ENCODE measurements at regions not wholly inside any gene's neighbourhood (a gene's known extent, or its start where the extent isn't known, plus 50 kb on each side); places are given as distances from the start of the nearest gene placed in this dataset.

DNA sequence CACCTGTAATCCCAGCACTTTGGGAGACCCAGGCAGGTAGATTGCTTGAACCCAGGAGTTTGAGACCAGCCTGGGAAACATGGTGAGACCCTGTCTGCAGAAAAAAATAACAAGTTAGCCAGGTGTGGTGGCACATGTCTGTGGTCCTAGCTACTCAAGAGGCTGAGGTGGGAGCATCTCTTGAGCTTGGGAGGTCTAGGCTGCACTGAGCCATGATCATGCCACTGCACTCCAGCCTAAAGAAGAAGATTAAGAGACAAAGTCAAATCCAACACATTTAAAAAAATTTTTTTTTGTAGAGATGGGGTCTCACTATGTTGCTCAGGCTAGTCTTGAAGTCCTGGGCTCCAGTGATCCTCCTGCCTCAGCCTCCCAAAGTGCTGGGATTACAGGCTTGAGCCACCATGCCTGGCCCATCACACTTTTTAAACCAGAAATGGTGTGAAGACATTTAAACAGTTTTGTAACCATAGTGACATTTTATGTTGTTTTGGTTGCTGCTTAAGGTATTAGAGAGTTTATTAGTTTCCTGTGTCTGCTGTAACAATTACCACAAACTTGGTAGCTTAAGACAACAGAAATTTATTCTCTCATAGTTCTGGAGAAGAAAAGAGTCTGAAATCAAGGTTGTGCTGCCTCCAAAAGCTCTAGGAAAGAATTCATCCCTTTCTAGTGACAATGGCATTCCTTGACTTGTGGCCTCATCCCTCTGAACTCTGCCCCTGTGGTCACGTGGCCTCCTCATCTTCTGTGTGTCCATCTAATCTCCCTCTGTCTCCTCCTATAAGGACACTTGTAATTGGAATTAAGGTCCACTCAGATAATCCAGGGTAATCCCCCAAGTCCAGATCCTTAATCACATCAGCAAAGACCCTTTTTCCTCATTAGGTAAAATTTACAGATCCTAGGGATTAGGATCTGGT, 104.6 kb upstream of the TNFAIP3 start:
- no peak for ATAC-seq
- H3K4me3 ChIP-seq = no peak overlapping the region
- intact Hi-C loops (cut with DNase I) = no loop called here

DNA sequence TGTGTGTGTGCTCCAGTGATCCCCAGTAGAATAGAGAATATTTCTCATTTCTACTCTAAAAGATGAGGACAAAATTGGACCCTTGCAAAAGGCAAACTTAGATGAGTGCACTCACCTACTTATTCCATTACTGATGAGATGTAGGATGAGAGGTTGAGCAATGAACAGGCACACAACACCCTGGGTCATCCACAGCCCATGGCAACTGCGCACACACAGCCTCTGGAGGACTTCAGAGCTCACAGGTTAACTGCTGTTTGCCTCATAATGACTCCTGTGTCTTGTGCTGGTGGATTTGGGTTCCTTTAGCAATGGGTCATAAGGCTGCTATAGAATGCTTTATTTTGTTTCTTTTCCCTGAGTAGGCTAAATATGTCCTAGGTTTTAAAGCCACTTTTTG, 103.6 kb upstream of the TNFAIP3 start:
- no peak overlapping the region for H3K4me3 ChIP-seq
- no peaks in the 10 kb centered on the region for H3K36me3 ChIP-seq (ENCODE audit: insufficient read depth in 1 of 2, low read depth in 1 of 2)
- TF ChIP-seq, protein P1, sequence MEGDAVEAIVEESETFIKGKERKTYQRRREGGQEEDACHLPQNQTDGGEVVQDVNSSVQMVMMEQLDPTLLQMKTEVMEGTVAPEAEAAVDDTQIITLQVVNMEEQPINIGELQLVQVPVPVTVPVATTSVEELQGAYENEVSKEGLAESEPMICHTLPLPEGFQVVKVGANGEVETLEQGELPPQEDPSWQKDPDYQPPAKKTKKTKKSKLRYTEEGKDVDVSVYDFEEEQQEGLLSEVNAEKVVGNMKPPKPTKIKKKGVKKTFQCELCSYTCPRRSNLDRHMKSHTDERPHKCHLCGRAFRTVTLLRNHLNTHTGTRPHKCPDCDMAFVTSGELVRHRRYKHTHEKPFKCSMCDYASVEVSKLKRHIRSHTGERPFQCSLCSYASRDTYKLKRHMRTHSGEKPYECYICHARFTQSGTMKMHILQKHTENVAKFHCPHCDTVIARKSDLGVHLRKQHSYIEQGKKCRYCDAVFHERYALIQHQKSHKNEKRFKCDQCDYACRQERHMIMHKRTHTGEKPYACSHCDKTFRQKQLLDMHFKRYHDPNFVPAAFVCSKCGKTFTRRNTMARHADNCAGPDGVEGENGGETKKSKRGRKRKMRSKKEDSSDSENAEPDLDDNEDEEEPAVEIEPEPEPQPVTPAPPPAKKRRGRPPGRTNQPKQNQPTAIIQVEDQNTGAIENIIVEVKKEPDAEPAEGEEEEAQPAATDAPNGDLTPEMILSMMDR (IDR thresholded peaks at IDR 0.05) = no peak
- DNase-seq = no peak
- ATAC-seq = no peak
- no peaks in the 10 kb centered on the region for H3K9me3 ChIP-seq
- intact Hi-C loops (cut with DNase I) = no loop called here
- H3K27me3 ChIP-seq (ENCODE audit: insufficient read depth in 3 of 3, low read length in 2 of 3) = no peaks in the 10 kb centered on the region
- no peaks in the 10 kb centered on the region for H3K4me1 ChIP-seq
- 94 to 100% (median 95%) methylated on average over 1 of the region's 1 CpG for WGBS, 3 donors
- H3K27ac ChIP-seq = no peak overlapping the region

More for the DNA sequence above, 104.6 kb upstream of the TNFAIP3 start:
- H3K27ac ChIP-seq = no peak overlapping the region
- WGBS, 3 donors = 79 to 89% (median 81%) methylated on average over 1 of the region's 1 CpG
- no peaks in the 10 kb centered on the region for H3K27me3 ChIP-seq (ENCODE audit: insufficient read depth in 3 of 3, low read length in 2 of 3)
- H3K9me3 ChIP-seq = no peaks in the 10 kb centered on the region
- H3K36me3 ChIP-seq (ENCODE audit: insufficient read depth in 1 of 2, low read depth in 1 of 2) = no peaks in the 10 kb centered on the region
- TF ChIP-seq, protein P1 (IDR thresholded peaks at IDR 0.05) = no peak
- DNase-seq = no peak
- no peaks in the 10 kb centered on the region for H3K4me1 ChIP-seq

DNA sequence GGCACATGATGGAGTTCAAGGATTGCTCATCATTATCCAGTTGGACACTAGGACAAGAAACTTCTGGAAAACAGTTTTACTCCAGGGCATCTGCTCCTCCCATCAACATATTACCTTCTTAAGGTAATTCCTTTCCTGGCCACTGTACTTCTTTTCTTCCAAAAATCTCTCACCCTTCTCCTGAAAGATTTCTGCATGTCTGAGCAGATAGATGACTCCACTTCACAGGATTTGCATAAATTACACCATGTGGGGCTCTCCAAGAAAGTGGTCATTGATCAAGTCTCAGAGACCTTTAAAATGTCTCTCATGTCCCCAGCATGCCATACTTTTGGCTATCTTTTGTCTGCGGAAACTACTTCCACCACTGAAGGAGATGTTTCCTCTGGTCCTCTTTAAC, 103.2 kb upstream of the TNFAIP3 start:
- Histone ChIP-seq H3K27ac (no peak overlapping the region), H3K4me1 (no peaks in the 10 kb centered on the region), H3K36me3 (ENCODE audit: insufficient read depth in 1 of 2, low read depth in 1 of 2) (no peaks in the 10 kb centered on the region), H3K4me3 (no peak overlapping the region), H3K9me3 (no peaks in the 10 kb centered on the region), H3K27me3 (ENCODE audit: insufficient read depth in 3 of 3, low read length in 2 of 3) (no peaks in the 10 kb centered on the region)
- intact Hi-C loops (cut with DNase I) = no loop called here
- ATAC-seq (no peak), DNase-seq (no peak)
- 93 to 100% (median 100%) methylated on average over 1 of the region's 1 CpG for WGBS, 3 donors
- TF ChIP-seq, protein P1 (IDR thresholded peaks at IDR 0.05) = no peak

DNA sequence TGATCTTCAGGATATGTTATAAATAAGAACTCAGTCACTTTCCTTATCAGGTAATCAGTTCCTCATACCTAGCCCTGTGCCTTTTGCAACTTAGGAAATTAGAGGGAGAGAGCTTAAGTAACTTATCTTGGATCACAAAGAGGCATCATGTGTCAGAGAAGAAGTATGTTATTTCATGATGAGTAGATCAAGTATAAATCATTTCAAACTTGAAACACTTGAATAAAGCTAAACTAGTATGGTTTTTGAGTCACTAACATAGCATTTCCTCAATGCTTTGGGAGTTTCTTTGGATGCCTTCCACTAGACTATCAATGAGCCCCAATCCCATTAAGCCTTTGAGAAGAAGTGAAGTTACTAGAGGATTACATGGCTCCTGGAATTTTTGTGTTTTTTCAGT, 102.6 kb upstream of the TNFAIP3 start:
- TF ChIP-seq, protein P1 (IDR thresholded peaks at IDR 0.05) = no peak
- no peaks in the 10 kb centered on the region for H3K4me1 ChIP-seq
- DNase-seq (no peak), ATAC-seq (no peak)
- no peak overlapping the region for H3K4me3 ChIP-seq
- no peaks in the 10 kb centered on the region for H3K36me3 ChIP-seq (ENCODE audit: insufficient read depth in 1 of 2, low read depth in 1 of 2)
- intact Hi-C loops (cut with DNase I) = no loop called here
- H3K27ac ChIP-seq = no peak overlapping the region
- no peaks in the 10 kb centered on the region for H3K9me3 ChIP-seq
- H3K27me3 ChIP-seq (ENCODE audit: insufficient read depth in 3 of 3, low read length in 2 of 3) = no peaks in the 10 kb centered on the region

DNA sequence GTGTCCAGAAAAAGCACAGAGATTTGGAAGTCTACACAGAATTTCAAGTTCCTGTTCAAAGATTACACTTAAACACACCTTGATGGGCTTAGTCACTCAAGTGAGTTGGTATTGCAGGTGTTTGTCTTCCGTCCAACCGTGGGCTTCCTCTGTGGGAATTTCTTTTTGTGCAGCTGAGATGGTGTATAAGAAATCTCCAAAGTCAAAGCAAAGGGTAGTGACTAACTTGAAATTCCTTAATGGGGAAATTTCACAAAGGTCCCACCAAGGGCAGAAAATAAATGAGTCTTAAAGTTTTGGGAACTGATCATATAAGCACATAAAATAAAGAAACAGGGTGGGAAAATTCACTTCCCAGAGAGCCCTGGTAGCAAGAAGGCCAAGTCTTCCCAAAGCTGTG, 102.0 kb upstream of the TNFAIP3 start:
- no peak for DNase-seq
- Histone ChIP-seq H3K9me3 (no peaks in the 10 kb centered on the region), H3K4me3 (no peak overlapping the region), H3K27me3 (ENCODE audit: insufficient read depth in 3 of 3, low read length in 2 of 3) (no peaks in the 10 kb centered on the region), H3K36me3 (ENCODE audit: insufficient read depth in 1 of 2, low read depth in 1 of 2) (no peaks in the 10 kb centered on the region), H3K4me1 (no peaks in the 10 kb centered on the region), H3K27ac (no peak overlapping the region)
- WGBS, 3 donors = 87 to 93% (median 90%) methylated on average over 2 of the region's 2 CpGs
- TF ChIP-seq, protein P1 (IDR thresholded peaks at IDR 0.05) = no peak
- intact Hi-C loops (cut with DNase I) = no loop called here
- no peak for ATAC-seq

All from psoas muscle (tissue), 7 donors.